Endothelial cell of umbilical vein (primary cell): ENCODE measurements at regions not wholly inside any gene's neighbourhood (a gene's known extent, or its start where the extent isn't known, plus 50 kb on each side); places are given as distances from the start of the nearest gene placed in this dataset.

Source experiments
- BruUV-seq: library from RNA; stranded (reverse); fragments of 400-500 nt; replicated peaks from 2 replicates; lab custom pipeline; 2021; lab: Mats Ljungman, UMichigan
- CTCF ChIA-PET: fragments of 300-600, 350-600 bp; sonication (Branson Sonifier 250); formaldehyde crosslinking; loops from one replicate; lab custom pipeline; 2021; ENCODE audit warnings: antibody characterized with exemption, inconsistent platforms; lab: Charles Lee
- POLR2A ChIA-PET: fragments of 300-600, 350-600 bp; sonication (Branson Sonifier 250); formaldehyde crosslinking; loops from one replicate; lab custom pipeline; 2021; ENCODE audit warnings: antibody characterized with exemption, inconsistent platforms; lab: Charles Lee
- DNase-seq: peaks from one replicate; pipeline ENCODE4 v3.0.0-alpha.2; 2011; ENCODE audit warnings: low read depth, low spot score
- FAIRE-seq: peaks from 2 replicates; lab custom pipeline; 2011; peaks lifted over from hg19 to GRCh38; lab: Jason Lieb, UNC
- H2AFZ ChIP-seq: 2 replicates; pipeline ENCODE4 v1.6.0; 2012; ENCODE audit warnings: low read depth, low read length, control low read depth, inconsistent platforms
- H3K27ac ChIP-seq: 2 replicates; pipeline ENCODE4 v1.5.1; 2011; ENCODE audit warnings: low read depth, mild to moderate bottlenecking, control low read depth, low read length, moderate library complexity; ENCODE audit not compliant: insufficient read depth
- H3K27me3 ChIP-seq, 2 experiments: 2 replicates each; pipeline versions ENCODE4 v1.6.0 to v1.6.1; 2011; ENCODE audit warnings: low read length in 2 of 2, mixed read lengths in 1 of 2; ENCODE audit not compliant: control insufficient read depth in 2 of 2, insufficient read depth in 2 of 2
- H3K36me3 ChIP-seq, 2 experiments: 2 replicates in 1 of 2; 3 replicates in 1 of 2; pipeline ENCODE4 v1.5.1; 2011; ENCODE audit warnings: low read length in 2 of 2, mild to moderate bottlenecking in 1 of 2, moderate library complexity in 1 of 2; ENCODE audit not compliant: control insufficient read depth in 2 of 2, insufficient read depth in 2 of 2; ENCODE audit errors: extremely low read depth in 1 of 2
- H3K4me1 ChIP-seq: 3 replicates; pipeline ENCODE4 v1.5.1; 2011; ENCODE audit warnings: mild to moderate bottlenecking, low read length; ENCODE audit not compliant: control insufficient read depth, insufficient read depth; ENCODE audit errors: extremely low read depth
- H3K4me2 ChIP-seq: 2 replicates; pipeline ENCODE4 v1.6.1; 2011; ENCODE audit warnings: low read length, control low read depth, mixed read lengths; ENCODE audit not compliant: insufficient read depth
- H3K4me3 ChIP-seq, 3 experiments: fragments of 200-600 bp in 1 of 3; sonication (generic), shearing (Covaris generic) in 1 of 3; replicated peaks in 1 of 3; 2 replicates each; pipeline ENCODE4 v1.5.1; 2011 to 2016; ENCODE audit warnings: control low read depth in 3 of 3, low read length in 3 of 3, mild to moderate bottlenecking in 2 of 3, inconsistent platforms in 1 of 3, low read depth in 1 of 3, moderate library complexity in 1 of 3; ENCODE audit not compliant: insufficient read depth in 1 of 3
- H3K79me2 ChIP-seq: 2 replicates; pipeline ENCODE4 v1.6.0; 2012; ENCODE audit warnings: low read length, inconsistent platforms; ENCODE audit not compliant: control insufficient read depth, insufficient read depth
- H3K9ac ChIP-seq: replicated peaks from 2 replicates; pipeline ENCODE3; 2011; ENCODE audit warnings: low read length, control low read depth; ENCODE audit not compliant: insufficient read depth; ENCODE audit errors: extremely low read depth
- H3K9me1 ChIP-seq: replicated peaks from 3 replicates; pipeline ENCODE4 v1.6.0; 2011; ENCODE audit warnings: mild to moderate bottlenecking, low read length; ENCODE audit not compliant: control insufficient read depth, insufficient read depth; ENCODE audit errors: extremely low read depth
- H3K9me3 ChIP-seq: replicated peaks from 2 replicates; pipeline ENCODE4 v1.5.1; 2012; ENCODE audit warnings: low read length, inconsistent platforms; ENCODE audit not compliant: control insufficient read depth, insufficient read depth
- H4K20me1 ChIP-seq: replicated peaks from 2 replicates; pipeline ENCODE3; 2011; ENCODE audit warnings: mild to moderate bottlenecking, low read length; ENCODE audit not compliant: control insufficient read depth, insufficient read depth; ENCODE audit errors: extremely low read depth
- CTCF ChIP-seq, 2 donors: IDR thresholded peaks; 1 replicate in 1 of 2; 2 replicates in 1 of 2; pipeline ENCODE4 v1.5.1; 2011; ENCODE audit warnings: low read length in 2 of 2, mild to moderate bottlenecking in 2 of 2, moderate library complexity in 2 of 2, control low read depth in 1 of 2, inconsistent platforms in 1 of 2, low read depth in 1 of 2; ENCODE audit not compliant: insufficient read depth in 1 of 2; ENCODE audit errors: extremely low read depth in 1 of 2
- FOS ChIP-seq: IDR thresholded peaks from 2 replicates; pipeline ENCODE4 v1.6.1; 2011; ENCODE audit warnings: mild to moderate bottlenecking, low read length, moderate library complexity, borderline replicate concordance; ENCODE audit not compliant: insufficient read depth
- GATA2 ChIP-seq: IDR thresholded peaks from 2 replicates; pipeline ENCODE4 v1.7.0; 2011; ENCODE audit warnings: low read depth, mild to moderate bottlenecking, moderate library complexity, mixed read lengths, low read length; ENCODE audit not compliant: insufficient read length, insufficient read depth
- JUN ChIP-seq: IDR thresholded peaks from 2 replicates; pipeline ENCODE4 v1.6.1; 2011; ENCODE audit warnings: borderline replicate concordance, low read depth; ENCODE audit not compliant: insufficient read length, insufficient read depth
- MYC ChIP-seq: IDR thresholded peaks from one replicate; pipeline ENCODE4 v1.6.1; 2011; ENCODE audit warnings: mild to moderate bottlenecking, low read depth, low read length
- POLR2A ChIP-seq: IDR thresholded peaks from 2 replicates; pipeline ENCODE4 v1.6.1; 2012; ENCODE audit warnings: low read depth, mild to moderate bottlenecking, control low read depth, low read length
- POLR2AphosphoS5 ChIP-seq: IDR thresholded peaks from 2 replicates; pipeline ENCODE4 v1.6.1; 2012; ENCODE audit warnings: low read depth, mild to moderate bottlenecking, control low read depth, low read length, moderate library complexity; ENCODE audit not compliant: insufficient read depth
- dilution Hi-C: fragments of 300-500 bp; cut with MboI; formaldehyde crosslinking; loops from one replicate; pipeline ENCODE4 v1.15.0; 2019; ENCODE audit warnings: low sequenced_read_pairs; ENCODE audit not compliant: extremely low pct_ligation_motif_present
- intact Hi-C: fragments of 100-400 bp; cut with micrococcal nuclease; formaldehyde crosslinking; loops from one replicate; pipeline ENCODE4 v1.10.0; 2022

- H2AFZ ChIP-seq, result no peak overlapping the region
- intact Hi-C loops, result no loop called here
- H3K27me3 ChIP-seq, result no peaks in the 10 kb centered on the region
- no peak overlapping the region for H3K9ac ChIP-seq
- no peak overlapping the region for H3K4me3 ChIP-seq
- H3K79me2 ChIP-seq, result no peaks in the 10 kb centered on the region
- H3K36me3 ChIP-seq, result no peaks in the 10 kb centered on the region
- no peak for DNase-seq
- dilution Hi-C loops, result no loop called here
- no peaks in the 10 kb centered on the region for H3K9me1 ChIP-seq
- no peak overlapping the region for H3K27ac ChIP-seq
- BruUV-seq, result no TSS peak
- ChIA-PET POLR2A (no interaction called here), CTCF (no interaction called here)
- H4K20me1 ChIP-seq, result no peaks in the 10 kb centered on the region
- no peak for TF ChIP-seq JUN
- no peak for TF ChIP-seq FOS
- no peak for TF ChIP-seq POLR2A
- TF ChIP-seq MYC, result no peak
- TF ChIP-seq GATA2, result no peak
- no peak overlapping the region for H3K4me2 ChIP-seq
- no peaks in the 10 kb centered on the region for H3K9me3 ChIP-seq
- no peak for FAIRE-seq
- no peaks in the 10 kb centered on the region for H3K4me1 ChIP-seq
Observed at GRCh38 chr5:43947935-43948334, 345.0 kb downstream of the NNT start.

GRCh38 chr5:43941806-43942205 is 338.8 kb downstream of the NNT start:
- Histone ChIP-seq H2AFZ (no peak overlapping the region), H3K36me3 (no peaks in the 10 kb centered on the region), H3K4me2 (no peak overlapping the region), H3K9me1 (no peaks in the 10 kb centered on the region), H3K79me2 (no peaks in the 10 kb centered on the region), H3K9ac (no peak overlapping the region), H3K4me3 (no peak overlapping the region), H4K20me1 (no peaks in the 10 kb centered on the region), H3K9me3 (no peaks in the 10 kb centered on the region), H3K27ac (no peak overlapping the region), H3K27me3 (no peaks in the 10 kb centered on the region), H3K4me1 (no peaks in the 10 kb centered on the region)
- FAIRE-seq (no peak), DNase-seq (no peak)
- ChIA-PET POLR2A (no interaction called here), CTCF (no interaction called here)
- intact Hi-C loops, result no loop called here
- dilution Hi-C loops, result no loop called here
- BruUV-seq, result no TSS peak
- TF ChIP-seq GATA2 (no peak), JUN (no peak), CTCF (IDR thresholded peaks at IDR 0.05; ENCODE audit: extremely low read depth in 1 of 2, insufficient read depth in 1 of 2, low read depth in 1 of 2, low read length in 2 of 2) (no peak), POLR2AphosphoS5 (no peak), MYC (no peak)
